ENCODE measurements at regions not wholly inside any gene's neighbourhood (a gene's known extent, or its start where the extent isn't known, plus 50 kb on each side); places are given as distances from the start of the nearest gene placed in this dataset.

DNA sequence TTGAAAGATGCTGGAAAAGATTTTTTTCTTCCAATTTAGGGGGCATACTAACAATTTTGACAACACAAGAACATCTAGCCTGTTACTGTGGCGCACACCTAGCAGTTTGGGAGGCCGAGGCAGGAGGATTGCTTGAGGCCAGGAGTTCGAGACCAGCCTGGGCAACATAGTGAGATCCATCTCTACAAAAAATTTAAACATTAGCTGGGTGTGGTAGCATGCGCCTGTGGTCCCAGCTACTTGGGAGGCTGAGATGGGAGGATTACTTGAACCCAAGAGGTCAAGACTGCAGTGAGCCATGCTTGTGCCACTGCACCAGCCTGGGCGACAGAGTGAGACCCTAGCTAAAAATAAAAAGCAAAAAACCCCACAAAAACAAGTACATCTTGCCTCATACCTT lies 168.8 kb downstream of the TANC2 start:
- TF ChIP-seq, protein P1, sequence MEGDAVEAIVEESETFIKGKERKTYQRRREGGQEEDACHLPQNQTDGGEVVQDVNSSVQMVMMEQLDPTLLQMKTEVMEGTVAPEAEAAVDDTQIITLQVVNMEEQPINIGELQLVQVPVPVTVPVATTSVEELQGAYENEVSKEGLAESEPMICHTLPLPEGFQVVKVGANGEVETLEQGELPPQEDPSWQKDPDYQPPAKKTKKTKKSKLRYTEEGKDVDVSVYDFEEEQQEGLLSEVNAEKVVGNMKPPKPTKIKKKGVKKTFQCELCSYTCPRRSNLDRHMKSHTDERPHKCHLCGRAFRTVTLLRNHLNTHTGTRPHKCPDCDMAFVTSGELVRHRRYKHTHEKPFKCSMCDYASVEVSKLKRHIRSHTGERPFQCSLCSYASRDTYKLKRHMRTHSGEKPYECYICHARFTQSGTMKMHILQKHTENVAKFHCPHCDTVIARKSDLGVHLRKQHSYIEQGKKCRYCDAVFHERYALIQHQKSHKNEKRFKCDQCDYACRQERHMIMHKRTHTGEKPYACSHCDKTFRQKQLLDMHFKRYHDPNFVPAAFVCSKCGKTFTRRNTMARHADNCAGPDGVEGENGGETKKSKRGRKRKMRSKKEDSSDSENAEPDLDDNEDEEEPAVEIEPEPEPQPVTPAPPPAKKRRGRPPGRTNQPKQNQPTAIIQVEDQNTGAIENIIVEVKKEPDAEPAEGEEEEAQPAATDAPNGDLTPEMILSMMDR (IDR thresholded peaks at IDR 0.05): no peak
- Histone ChIP-seq H3K36me3 (no peaks in the 10 kb centered on the region), H3K9me3 (no peaks in the 10 kb centered on the region), H3K27ac (no peak overlapping the region), H3K4me1 (no peaks in the 10 kb centered on the region), H3K4me3 (no peak overlapping the region), H3K27me3 (no peaks in the 10 kb centered on the region)
- WGBS, 2 donors: 94 to 96% methylated on average over 5 of the region's 5 CpGs
- intact Hi-C loops (cut with DNase I): no loop called here
- no peak for ATAC-seq
- no peak for FAIRE-seq
- DNase-seq: no peak

DNA sequence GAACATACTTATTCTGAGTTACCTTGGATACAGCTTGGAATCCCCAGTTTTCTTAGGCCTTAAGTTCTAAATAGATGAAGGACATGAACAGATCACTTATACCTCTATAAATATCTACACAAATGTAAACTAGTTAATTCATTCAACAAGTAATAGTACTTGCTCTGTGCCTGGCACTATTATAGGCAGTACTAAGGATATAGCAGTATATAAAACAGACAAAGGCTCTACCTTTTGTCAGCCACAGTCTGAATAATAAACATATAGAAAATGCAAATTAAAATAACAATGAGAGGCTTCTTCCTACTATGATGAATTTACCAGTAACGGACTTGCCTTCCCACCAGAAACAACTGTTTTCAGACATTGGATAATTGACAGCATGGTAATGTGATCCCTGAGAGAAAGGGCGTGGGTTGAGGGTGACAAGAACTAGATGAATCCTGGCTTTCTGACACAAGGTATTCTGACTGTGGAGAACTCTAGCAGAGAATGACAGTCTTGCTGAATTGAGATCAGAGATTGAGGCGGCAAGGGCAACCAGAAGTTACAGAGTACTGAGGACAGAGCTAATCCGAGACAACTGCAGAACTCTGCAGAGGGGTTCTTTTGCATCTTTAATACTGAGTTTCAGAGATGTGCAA lies 170.5 kb downstream of the TANC2 start:
- no peak overlapping the region for H3K27ac ChIP-seq
- ATAC-seq (no peak), DNase-seq (no peak), FAIRE-seq (no peak)
- WGBS, 2 donors: 94 to 97% methylated on average over 4 of the region's 4 CpGs
- H3K9me3 ChIP-seq: no peaks in the 10 kb centered on the region
- no peaks in the 10 kb centered on the region for H3K4me1 ChIP-seq
- H3K27me3 ChIP-seq: no peaks in the 10 kb centered on the region
- no peak overlapping the region for H3K4me3 ChIP-seq
- H3K36me3 ChIP-seq: no peaks in the 10 kb centered on the region
- intact Hi-C loops (cut with DNase I): no loop called here
- TF ChIP-seq, protein P1 (IDR thresholded peaks at IDR 0.05): no peak

DNA sequence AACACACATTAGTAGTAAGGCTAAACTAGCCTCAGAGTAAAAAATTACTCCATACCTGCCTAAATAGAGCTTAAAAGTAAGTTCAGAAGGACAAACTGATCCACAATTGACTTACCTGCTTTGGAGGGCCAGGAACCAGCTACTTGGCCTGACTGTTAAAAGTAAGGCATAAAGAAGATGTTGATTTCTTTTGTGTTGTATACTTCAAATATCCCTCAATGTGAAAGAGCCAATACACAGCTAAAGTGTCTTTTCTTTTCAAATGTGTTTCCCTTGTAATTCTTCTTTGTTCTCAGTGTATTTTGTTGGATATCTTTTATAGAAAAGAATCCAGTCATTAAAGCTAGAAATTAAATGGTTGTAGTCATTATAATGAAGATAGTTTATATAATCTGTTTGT lies 171.1 kb downstream of the TANC2 start:
- Histone ChIP-seq H3K4me3 (no peak overlapping the region), H3K36me3 (no peaks in the 10 kb centered on the region), H3K4me1 (no peaks in the 10 kb centered on the region), H3K27ac (no peak overlapping the region), H3K27me3 (no peaks in the 10 kb centered on the region), H3K9me3 (no peaks in the 10 kb centered on the region)
- TF ChIP-seq, protein P1 (IDR thresholded peaks at IDR 0.05): no peak
- intact Hi-C loops (cut with DNase I): no loop called here
- no peak for ATAC-seq
- DNase-seq: no peak
- no peak for FAIRE-seq

DNA sequence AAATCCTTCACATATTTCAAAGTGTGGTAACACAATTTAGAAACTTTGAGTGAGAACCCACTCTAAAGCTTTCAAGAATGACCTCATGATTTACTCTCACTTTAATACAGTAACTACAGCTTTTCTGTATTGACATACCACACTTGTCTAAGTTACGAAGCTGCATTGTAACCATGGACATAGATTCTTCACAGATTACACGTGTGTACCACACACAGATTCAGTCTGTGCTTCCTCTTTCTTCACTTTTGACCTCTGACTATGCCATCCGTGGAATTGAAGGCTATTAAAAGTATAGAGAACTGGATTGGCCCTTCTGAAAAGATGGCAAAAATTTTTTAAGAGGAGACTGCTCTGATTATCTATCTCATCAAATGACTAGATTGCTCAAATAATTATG lies 172.7 kb downstream of the TANC2 start:
- no peak for DNase-seq
- intact Hi-C loops (cut with DNase I): no loop called here
- TF ChIP-seq, protein P1 (IDR thresholded peaks at IDR 0.05): no peak
- H3K4me1 ChIP-seq: no peaks in the 10 kb centered on the region
- H3K4me3 ChIP-seq: no peak overlapping the region
- H3K36me3 ChIP-seq: no peaks in the 10 kb centered on the region
- H3K27ac ChIP-seq: no peak overlapping the region
- no peak for FAIRE-seq
- H3K9me3 ChIP-seq: no peaks in the 10 kb centered on the region
- ATAC-seq: peak in 1 of 4 donors; percentile 41
- 64 to 74% methylated on average over 3 of the region's 3 CpGs for WGBS, 2 donors
- H3K27me3 ChIP-seq: no peaks in the 10 kb centered on the region

DNA sequence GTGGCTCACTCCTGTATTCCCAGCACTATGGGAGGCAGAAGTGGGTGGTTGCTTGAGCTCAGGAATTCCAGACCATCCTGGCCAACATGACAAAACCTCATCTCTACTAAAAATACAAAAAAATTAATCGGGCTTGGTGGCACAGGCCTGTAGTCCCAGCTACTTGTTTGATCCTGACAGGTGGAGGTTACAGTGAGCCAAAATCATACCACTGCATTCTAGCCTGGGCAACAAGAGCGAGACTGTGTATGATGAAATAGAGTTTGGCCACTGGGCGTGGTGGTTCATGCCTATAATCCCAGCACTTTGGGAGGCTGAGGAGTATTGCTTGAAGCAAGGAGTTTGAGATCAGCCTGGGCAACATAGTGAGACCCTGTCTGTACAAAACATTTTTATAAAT lies 173.3 kb downstream of the TANC2 start:
- Histone ChIP-seq H3K36me3 (no peaks in the 10 kb centered on the region), H3K27me3 (no peaks in the 10 kb centered on the region), H3K4me1 (no peaks in the 10 kb centered on the region), H3K9me3 (no peaks in the 10 kb centered on the region), H3K4me3 (no peak overlapping the region), H3K27ac (no peak overlapping the region)
- intact Hi-C loops (cut with DNase I): no loop called here
- TF ChIP-seq, protein P1 (IDR thresholded peaks at IDR 0.05): no peak
- DNase-seq (no peak), FAIRE-seq (no peak), ATAC-seq (no peak)
- 91 to 97% methylated on average over 3 of the region's 3 CpGs for WGBS, 2 donors
